Activated naive CD4-positive, alpha-beta T cell treated with anti-CD3 and anti-CD28 coated beads, Interleukin-2, amount 50 U/mL, for 16 hours (primary cell): ENCODE measurements at regions not wholly inside any gene's neighbourhood (a gene's known extent, or its start where the extent isn't known, plus 50 kb on each side); places are given as distances from the start of the nearest gene placed in this dataset.
"Not testable (repeated sequence)": the region's sequence is repeated elsewhere in the genome, so short reads cannot be mapped to it uniquely, and the experiment has no call there.

Experiments
- DNase-seq: peaks from one replicate; pipeline ENCODE4 v3.0.0-alpha.2; 2020

DNA sequence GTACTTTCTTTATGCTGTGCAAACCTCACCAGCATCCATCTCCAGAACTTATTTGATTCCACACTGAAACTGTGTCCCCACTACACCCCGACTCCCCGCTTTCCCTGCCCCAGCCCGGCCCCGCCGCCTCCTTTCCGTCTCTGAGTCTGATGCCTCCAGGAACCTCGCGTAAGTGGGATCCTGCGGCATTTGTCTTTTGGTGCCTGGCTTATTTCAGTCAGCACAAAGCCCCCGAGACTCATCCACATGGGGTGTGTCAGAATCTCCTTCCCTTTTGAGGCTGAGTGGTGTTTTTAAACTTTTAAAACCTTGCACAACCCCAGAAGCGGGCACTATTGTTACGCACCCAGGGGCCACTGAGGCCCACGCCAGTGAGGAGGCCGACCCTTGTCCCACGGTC is 214.4 kb downstream of the BANP start:
- DNase-seq, result not testable (repeated sequence)

DNA sequence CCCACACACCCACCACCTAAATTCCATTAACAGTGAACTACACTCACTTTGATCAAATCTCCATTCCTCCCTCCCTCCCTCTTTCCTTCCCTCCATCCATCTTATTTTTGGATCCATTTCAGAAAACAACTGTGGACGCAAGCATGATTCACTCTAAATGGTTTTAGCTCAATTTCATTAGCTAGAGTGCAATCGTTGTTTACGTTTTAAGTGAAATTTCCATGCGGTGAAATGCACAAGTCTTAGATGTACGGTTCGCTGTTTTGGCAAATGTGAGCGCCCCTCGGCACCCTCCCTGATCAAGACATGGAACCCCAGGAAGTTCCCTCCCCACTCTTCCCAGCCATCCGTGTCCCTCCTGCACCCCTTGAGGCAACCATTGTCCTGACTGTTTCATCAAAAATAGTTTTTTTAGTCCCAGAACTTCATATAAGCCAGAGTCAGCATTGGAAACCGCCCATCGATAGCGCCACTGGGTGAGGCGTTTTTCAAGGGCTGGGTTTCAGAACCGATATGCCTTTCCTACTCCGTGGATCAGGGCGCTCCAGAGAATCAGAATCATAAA is 215.1 kb downstream of the BANP start:
- DNase-seq, result not testable (repeated sequence)

DNA sequence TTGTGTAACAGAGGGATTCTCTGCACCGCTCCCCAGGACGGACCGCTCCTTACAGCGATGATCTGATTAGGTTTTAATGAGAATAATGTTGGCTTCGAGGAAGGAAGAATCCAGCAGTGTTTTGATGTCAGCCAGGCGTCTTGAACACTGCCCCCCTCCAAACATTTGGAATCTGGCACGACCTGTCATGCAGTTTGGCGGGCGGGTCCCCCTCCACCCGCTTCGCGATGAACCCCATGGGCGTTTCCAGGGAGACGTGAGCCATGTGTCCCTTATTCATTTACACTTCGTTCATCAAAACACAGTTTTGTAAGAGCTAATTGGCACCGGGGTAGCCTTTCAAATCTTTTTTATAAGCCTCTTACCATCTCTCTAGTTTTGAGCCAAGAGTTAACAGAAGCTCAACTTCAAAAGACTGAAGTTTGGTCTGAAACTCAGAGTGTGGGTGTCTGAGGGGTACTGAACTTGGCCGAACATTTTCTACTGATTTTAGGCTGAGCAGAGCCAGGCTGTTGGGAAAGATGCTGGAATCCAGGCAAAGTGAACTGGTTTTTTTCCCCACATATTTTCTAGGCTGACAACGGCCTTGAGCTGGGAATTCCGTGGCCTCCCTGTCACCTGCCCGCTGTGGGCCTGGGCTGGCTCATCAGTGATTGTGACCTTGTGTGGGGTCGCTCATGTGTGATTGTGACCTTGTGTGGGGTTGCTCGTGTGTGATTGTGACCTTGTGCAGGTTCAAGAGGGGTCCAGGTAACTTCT is 214.8 kb upstream of the ZNF469 start:
- DNase-seq, result not testable (repeated sequence)

DNA sequence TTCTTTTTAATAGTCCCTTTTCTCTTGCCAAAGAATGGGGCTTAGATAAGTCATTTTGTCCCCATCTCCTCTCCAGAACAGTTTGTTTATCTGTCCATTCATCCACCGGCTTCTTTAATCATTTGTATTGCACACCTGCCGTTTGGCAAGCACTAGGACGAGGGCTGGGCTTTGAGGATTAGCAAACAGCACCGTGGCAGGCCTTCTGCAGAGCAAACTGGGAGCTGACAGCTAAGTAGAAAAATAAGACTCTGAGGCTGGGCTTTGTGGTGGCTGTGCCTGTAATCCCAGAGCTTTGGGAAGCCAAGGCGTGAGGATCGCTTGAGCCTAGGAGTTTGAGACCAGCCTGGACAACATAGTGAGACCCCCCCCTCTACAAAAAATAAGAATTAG is 214.2 kb upstream of the ZNF469 start:
- not testable (repeated sequence) for DNase-seq

GRCh38 chr16:88169136-88169830 is 213.5 kb upstream of the ZNF469 start:
- not testable (repeated sequence) for DNase-seq

DNA sequence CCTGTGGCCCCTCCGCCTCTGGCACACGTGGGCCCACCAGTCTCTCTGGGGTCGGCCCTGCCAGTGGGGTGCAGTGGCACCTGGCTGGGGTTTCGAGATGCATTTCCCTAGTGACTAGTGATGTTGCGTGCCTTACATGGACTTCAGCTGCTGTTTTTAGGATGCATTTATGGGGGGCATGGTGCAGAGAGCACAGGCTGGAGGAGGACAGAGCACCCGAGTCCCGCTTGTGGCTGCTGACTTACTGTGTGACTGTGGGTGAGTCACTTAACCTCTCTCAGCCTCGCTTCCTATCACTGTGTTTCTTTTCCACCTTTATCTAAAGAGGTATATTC is 213.0 kb upstream of the ZNF469 start:
- DNase-seq, result not testable (repeated sequence)

GRCh38 chr16:88170528-88170991 is 212.2 kb upstream of the ZNF469 start:
- no peak for DNase-seq

DNA sequence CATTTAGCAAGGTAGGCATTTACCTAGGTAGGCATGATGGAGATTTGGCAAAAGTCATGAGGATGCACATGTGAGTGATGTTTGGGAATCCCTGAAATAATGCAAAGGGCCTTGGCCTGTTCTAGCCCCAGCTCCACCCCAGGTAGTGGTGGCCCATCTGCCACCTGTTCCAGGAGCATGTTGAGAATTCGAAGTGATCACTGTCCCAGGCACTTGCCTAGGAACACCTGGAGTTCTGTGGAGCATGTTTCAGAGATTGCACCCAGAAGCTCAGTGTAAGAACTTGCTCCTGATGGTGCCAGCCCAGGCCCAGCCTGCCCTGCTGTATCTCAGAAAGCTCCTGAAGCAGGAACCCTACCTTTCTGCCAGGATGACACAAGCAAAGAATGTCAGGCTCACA is 211.6 kb upstream of the ZNF469 start:
- not testable (repeated sequence) for DNase-seq

DNA sequence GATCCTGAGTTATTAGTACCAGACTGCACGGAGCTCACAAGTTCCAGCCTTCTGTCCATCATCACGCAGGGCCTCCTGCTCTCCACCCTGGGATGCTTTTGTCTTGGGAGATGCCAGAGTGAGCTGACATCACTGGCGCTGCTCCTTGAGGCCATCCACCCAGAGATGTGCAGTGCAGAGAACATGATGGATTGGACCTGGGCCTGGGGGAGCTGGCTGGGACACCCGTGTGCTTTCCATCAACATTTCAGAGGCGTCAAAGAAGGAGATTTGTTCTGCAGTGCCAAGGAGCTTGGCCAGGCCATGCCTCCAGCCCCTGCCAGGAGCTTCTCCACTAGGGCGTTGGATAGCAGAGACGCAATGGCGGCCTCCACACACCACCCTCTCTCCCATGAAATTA is 206.6 kb upstream of the ZNF469 start:
- DNase-seq, result not testable (repeated sequence)

DNA sequence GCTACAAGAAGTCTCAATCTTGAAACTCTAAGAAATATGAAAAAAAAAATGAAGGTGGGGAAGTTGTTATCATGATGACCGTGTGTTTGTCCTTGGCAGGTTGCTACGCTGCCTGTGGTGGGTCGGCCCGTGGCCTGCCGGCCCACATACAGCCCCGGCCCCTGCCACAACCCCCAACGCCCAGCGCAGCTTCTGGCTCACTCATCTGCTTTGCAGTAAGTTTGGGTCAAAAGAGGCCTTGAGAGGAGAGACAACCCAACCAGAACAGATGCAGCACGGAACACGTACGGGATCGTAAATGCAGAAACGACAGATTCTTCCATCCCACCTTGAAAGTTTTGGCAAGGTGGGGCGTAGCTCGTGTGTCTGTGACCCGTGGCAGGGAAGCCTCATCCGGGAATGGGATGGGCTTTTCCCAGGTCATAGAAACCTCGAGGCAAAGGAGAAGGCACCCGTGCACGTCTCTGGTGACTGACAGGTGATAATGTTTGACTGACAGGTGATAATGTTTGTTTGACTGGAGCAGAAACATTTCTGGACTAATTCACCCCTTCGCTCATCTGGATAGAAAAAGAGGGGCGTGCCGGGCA is 206.1 kb upstream of the ZNF469 start:
- not testable (repeated sequence) for DNase-seq

- DNase-seq, result not testable (repeated sequence)
Measured at GRCh38 chr16:88178251-88178650, 204.5 kb upstream of the ZNF469 start.

- not testable (repeated sequence) for DNase-seq
Measured at GRCh38 chr16:88178896-88179295, 203.9 kb upstream of the ZNF469 start.

GRCh38 chr16:88182967-88183881 is 199.5 kb upstream of the ZNF469 start:
- DNase-seq, result not testable (repeated sequence)

- DNase-seq, result not testable (repeated sequence)
Measured at GRCh38 chr16:88184053-88184452, 198.7 kb upstream of the ZNF469 start.

DNA sequence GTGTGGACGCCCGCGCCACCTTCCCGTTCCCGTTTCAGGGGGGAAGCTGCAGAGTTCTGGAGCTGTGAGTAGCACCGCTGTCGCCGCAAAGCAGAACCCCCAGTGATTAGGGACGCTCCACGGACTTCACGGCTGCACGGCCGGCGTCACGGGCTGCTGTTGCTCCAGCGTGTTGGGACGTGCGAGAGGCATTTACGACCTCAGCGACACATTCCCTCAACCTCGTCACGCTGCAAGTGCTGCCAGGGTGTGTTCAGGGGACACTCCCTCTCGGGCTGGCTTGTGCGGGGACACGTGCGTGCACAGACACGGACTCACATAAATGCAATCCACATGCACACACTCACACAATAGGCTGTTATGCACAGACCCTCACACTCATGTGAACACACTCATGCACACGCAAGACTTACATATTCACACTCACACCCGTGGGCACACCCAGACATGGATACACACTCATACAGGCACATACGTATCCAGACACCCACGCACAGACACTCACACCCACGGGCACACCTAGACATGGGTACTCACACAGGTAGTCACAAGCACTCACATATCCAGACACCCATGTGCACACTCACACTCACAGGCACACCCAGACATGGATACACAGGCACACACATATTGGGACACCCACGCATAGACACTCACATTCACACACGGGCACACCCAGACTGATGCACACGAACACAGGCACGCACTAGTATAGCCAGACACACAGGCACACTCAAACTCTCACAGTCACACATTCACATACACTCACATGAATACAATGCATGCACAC is 198.0 kb upstream of the ZNF469 start:
- DNase-seq, result not testable (repeated sequence)

DNA sequence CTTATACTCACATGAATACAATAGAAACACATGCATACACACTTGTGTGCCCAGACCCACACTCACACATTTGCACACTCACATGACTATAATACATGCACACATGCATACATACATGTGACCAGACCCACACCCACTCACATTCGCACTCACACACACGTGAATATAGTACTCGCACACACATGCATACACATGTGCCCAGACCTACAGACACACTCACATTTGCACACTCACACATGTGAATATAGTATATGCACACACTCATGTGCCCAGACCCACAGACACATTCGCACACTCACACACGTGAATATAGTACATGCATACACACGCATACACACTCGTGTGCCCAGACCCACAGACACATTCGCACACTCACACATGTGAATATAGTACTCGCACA is 197.4 kb upstream of the ZNF469 start:
- not testable (repeated sequence) for DNase-seq

- not testable (repeated sequence) for DNase-seq
Measured at GRCh38 chr16:88185976-88186888, 196.5 kb upstream of the ZNF469 start.

- DNase-seq, result not testable (repeated sequence)
Measured at GRCh38 chr16:88186889-88187870, 195.6 kb upstream of the ZNF469 start.
